ENCODE measurements at regions not wholly inside any gene's neighbourhood (a gene's known extent, or its start where the extent isn't known, plus 50 kb on each side); places are given as distances from the start of the nearest gene placed in this dataset.

GRCh38 chrX:22541926-22542325 lies 269.2 kb downstream of the CBLL2 start:
- ChIA-PET POLR2A (no interaction called here), CTCF (no interaction called here)
- H3K4me3 ChIP-seq = no peak overlapping the region
- no peak overlapping the region for H3K4me2 ChIP-seq
- no peaks in the 10 kb centered on the region for H3K9me3 ChIP-seq
- ATAC-seq = no peak
- no peak for DNase-seq (ENCODE audit: low read depth in 1 of 2, low spot score in 1 of 2)
- H3K27ac ChIP-seq = no peak overlapping the region
- 5% methylated on average over 5 of the region's 5 CpGs for WGBS (ENCODE audit: missing lambda C conversion rate)
- H3K4me1 ChIP-seq = no peaks in the 10 kb centered on the region
- no peak for FAIRE-seq
- TF ChIP-seq, protein P1, sequence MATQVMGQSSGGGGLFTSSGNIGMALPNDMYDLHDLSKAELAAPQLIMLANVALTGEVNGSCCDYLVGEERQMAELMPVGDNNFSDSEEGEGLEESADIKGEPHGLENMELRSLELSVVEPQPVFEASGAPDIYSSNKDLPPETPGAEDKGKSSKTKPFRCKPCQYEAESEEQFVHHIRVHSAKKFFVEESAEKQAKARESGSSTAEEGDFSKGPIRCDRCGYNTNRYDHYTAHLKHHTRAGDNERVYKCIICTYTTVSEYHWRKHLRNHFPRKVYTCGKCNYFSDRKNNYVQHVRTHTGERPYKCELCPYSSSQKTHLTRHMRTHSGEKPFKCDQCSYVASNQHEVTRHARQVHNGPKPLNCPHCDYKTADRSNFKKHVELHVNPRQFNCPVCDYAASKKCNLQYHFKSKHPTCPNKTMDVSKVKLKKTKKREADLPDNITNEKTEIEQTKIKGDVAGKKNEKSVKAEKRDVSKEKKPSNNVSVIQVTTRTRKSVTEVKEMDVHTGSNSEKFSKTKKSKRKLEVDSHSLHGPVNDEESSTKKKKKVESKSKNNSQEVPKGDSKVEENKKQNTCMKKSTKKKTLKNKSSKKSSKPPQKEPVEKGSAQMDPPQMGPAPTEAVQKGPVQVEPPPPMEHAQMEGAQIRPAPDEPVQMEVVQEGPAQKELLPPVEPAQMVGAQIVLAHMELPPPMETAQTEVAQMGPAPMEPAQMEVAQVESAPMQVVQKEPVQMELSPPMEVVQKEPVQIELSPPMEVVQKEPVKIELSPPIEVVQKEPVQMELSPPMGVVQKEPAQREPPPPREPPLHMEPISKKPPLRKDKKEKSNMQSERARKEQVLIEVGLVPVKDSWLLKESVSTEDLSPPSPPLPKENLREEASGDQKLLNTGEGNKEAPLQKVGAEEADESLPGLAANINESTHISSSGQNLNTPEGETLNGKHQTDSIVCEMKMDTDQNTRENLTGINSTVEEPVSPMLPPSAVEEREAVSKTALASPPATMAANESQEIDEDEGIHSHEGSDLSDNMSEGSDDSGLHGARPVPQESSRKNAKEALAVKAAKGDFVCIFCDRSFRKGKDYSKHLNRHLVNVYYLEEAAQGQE (IDR thresholded peaks at IDR 0.05) = no peak
- TF ChIP-seq CHD2 (IDR thresholded peaks at IDR 0.05; ENCODE audit: low read length, partially characterized antibody) = no peak
- no peak for TF ChIP-seq BHLHE40 (IDR thresholded peaks at IDR 0.05; ENCODE audit: low read depth, low read length)
- no peak for TF ChIP-seq ZC3H11A (IDR thresholded peaks at IDR 0.05)
- TF ChIP-seq, protein P2, sequence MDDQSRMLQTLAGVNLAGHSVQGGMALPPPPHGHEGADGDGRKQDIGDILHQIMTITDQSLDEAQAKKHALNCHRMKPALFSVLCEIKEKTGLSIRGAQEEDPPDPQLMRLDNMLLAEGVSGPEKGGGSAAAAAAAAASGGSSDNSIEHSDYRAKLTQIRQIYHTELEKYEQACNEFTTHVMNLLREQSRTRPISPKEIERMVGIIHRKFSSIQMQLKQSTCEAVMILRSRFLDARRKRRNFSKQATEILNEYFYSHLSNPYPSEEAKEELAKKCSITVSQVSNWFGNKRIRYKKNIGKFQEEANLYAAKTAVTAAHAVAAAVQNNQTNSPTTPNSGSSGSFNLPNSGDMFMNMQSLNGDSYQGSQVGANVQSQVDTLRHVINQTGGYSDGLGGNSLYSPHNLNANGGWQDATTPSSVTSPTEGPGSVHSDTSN (IDR thresholded peaks at IDR 0.05) = no peak
- TF ChIP-seq MAFK (IDR thresholded peaks at IDR 0.05; ENCODE audit: partially characterized antibody) = no peak
- no peak for TF ChIP-seq TP53 (CRISPR knock-in tag; IDR thresholded peaks at IDR 0.05)
- TF ChIP-seq POLR2A (IDR thresholded peaks at IDR 0.05; ENCODE audit: low read length) = no peak
- no peak for TF ChIP-seq FOSL2 (IDR thresholded peaks at IDR 0.05)
- no peak for TF ChIP-seq FOSL2 (CRISPR knock-in tag; IDR thresholded peaks at IDR 0.05)
- TF ChIP-seq CBX8 (IDR thresholded peaks at IDR 0.05) = no peak
- no peak for TF ChIP-seq HEYL (CRISPR knock-in tag; IDR thresholded peaks at IDR 0.05)

- Histone ChIP-seq H3K27ac (no peak overlapping the region), H3K4me1 (no peaks in the 10 kb centered on the region), H3K4me3 (no peak overlapping the region), H3K4me2 (no peak overlapping the region), H3K9me3 (no peaks in the 10 kb centered on the region)
- ChIA-PET POLR2A (no interaction called here), CTCF (no interaction called here)
- DNase-seq (ENCODE audit: low read depth in 1 of 2, low spot score in 1 of 2) = no peak
- TF ChIP-seq, protein P3, sequence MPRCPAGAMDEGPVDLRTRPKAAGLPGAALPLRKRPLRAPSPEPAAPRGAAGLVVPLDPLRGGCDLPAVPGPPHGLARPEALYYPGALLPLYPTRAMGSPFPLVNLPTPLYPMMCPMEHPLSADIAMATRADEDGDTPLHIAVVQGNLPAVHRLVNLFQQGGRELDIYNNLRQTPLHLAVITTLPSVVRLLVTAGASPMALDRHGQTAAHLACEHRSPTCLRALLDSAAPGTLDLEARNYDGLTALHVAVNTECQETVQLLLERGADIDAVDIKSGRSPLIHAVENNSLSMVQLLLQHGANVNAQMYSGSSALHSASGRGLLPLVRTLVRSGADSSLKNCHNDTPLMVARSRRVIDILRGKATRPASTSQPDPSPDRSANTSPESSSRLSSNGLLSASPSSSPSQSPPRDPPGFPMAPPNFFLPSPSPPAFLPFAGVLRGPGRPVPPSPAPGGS (IDR thresholded peaks at IDR 0.05) = no peak
- TF ChIP-seq SREBF2 (IDR thresholded peaks at IDR 0.05) (no peak), POLR2A (IDR thresholded peaks at IDR 0.05; ENCODE audit: low read length) (no peak), HOXA7 (CRISPR knock-in tag; IDR thresholded peaks at IDR 0.05) (no peak), FOSB (CRISPR knock-in tag; IDR thresholded peaks at IDR 0.05) (no peak), CHD2 (IDR thresholded peaks at IDR 0.05; ENCODE audit: low read length, partially characterized antibody) (no peak), ZC3H11A (IDR thresholded peaks at IDR 0.05) (no peak), ZSCAN20 (CRISPR knock-in tag; IDR thresholded peaks at IDR 0.05) (no peak)
- TF ChIP-seq, protein P4, sequence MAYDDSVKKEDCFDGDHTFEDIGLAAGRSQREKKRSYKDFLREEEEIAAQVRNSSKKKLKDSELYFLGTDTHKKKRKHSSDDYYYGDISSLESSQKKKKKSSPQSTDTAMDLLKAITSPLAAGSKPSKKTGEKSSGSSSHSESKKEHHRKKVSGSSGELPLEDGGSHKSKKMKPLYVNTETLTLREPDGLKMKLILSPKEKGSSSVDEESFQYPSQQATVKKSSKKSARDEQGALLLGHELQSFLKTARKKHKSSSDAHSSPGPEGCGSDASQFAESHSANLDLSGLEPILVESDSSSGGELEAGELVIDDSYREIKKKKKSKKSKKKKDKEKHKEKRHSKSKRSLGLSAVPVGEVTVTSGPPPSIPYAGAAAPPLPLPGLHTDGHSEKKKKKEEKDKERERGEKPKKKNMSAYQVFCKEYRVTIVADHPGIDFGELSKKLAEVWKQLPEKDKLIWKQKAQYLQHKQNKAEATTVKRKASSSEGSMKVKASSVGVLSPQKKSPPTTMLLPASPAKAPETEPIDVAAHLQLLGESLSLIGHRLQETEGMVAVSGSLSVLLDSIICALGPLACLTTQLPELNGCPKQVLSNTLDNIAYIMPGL (CRISPR knock-in tag; IDR thresholded peaks at IDR 0.05; ENCODE audit: borderline replicate concordance) = no peak
- ATAC-seq = no peak
- peak; percentile 65 for FAIRE-seq
- 26% methylated on average over 3 of the region's 3 CpGs for WGBS (ENCODE audit: missing lambda C conversion rate)
Measured at GRCh38 chrX:22542641-22543040, 269.9 kb downstream of the CBLL2 start.
